OCI-LY1 (cell line): ENCODE measurements at regions not wholly inside any gene's neighbourhood (a gene's known extent, or its start where the extent isn't known, plus 50 kb on each side); places are given as distances from the start of the nearest gene placed in this dataset.
"Not testable (repeated sequence)": the region's sequence is repeated elsewhere in the genome, so short reads cannot be mapped to it uniquely, and the experiment has no call there.

Experiments
- H2AFZ ChIP-seq: fragments of 200-600 bp; sonication (generic), shearing (Covaris generic); 2 replicates; pipeline ENCODE4 v1.6.0; 2014; ENCODE audit warnings: antibody characterized with exemption, mild to moderate bottlenecking, low read length
- H3F3A ChIP-seq: fragments of 200-600 bp; sonication (generic), shearing (Covaris generic); 2 replicates; pipeline ENCODE4 v1.6.0; 2014; ENCODE audit warnings: mild to moderate bottlenecking, antibody characterized with exemption, low read length, moderate library complexity; ENCODE audit not compliant: insufficient read depth
- H3K27ac ChIP-seq: fragments of 200-600 bp; sonication (generic); 2 replicates; pipeline ENCODE4 v1.5.1; 2014; ENCODE audit warnings: low read length, mixed run types, mild to moderate bottlenecking, low read depth; ENCODE audit not compliant: poor library complexity, severe bottlenecking
- H3K27me3 ChIP-seq: fragments of 200-600 bp; sonication (generic); 2 replicates; pipeline ENCODE4 v1.6.0; 2014; ENCODE audit warnings: antibody characterized with exemption, mild to moderate bottlenecking, low read length, moderate library complexity; ENCODE audit not compliant: insufficient read depth
- H3K36me3 ChIP-seq: fragments of 200-600 bp; sonication (generic); 2 replicates; pipeline ENCODE4 v1.6.1; 2014; ENCODE audit warnings: mild to moderate bottlenecking, antibody characterized with exemption, low read length, moderate library complexity, mixed read lengths; ENCODE audit not compliant: insufficient read depth
- H3K4me1 ChIP-seq: fragments of 200-600 bp; sonication (generic); 2 replicates; pipeline ENCODE4 v1.5.1; 2014; ENCODE audit warnings: mild to moderate bottlenecking, low read length, moderate library complexity; ENCODE audit not compliant: insufficient read depth, severe bottlenecking
- H3K4me2 ChIP-seq: fragments of 200-600 bp; sonication (generic), shearing (Covaris generic); 2 replicates; pipeline ENCODE4 v1.6.1; 2014; ENCODE audit warnings: low read length
- H3K4me3 ChIP-seq: fragments of 200-600 bp; sonication (generic); 2 replicates; pipeline ENCODE4 v1.5.1; 2014; ENCODE audit warnings: low read length, low read depth, mild to moderate bottlenecking, mixed read lengths; ENCODE audit not compliant: poor library complexity, severe bottlenecking
- H3K79me2 ChIP-seq: fragments of 200-600 bp; shearing (Covaris generic); 2 replicates; pipeline ENCODE4 v1.6.1; 2016; ENCODE audit warnings: mixed run types, low read length, mixed read lengths; ENCODE audit not compliant: insufficient read depth
- H3K9ac ChIP-seq: fragments of 200-600 bp; sonication (generic), shearing (Covaris generic); 2 replicates; pipeline ENCODE4 v1.6.1; 2014; ENCODE audit warnings: mild to moderate bottlenecking, low read length, mixed read lengths
- H3K9me2 ChIP-seq: fragments of 200-600 bp; sonication (generic), shearing (Covaris generic); 2 replicates; pipeline ENCODE4 v1.6.1; 2014; ENCODE audit warnings: low read depth, mild to moderate bottlenecking, low read length, mixed read lengths
- H3K9me3 ChIP-seq: fragments of 200-600 bp; shearing (Covaris generic); 2 replicates; pipeline ENCODE4 v1.6.1; 2014; ENCODE audit warnings: low read length, mixed read lengths
- H4K20me1 ChIP-seq: fragments of 200-600 bp; sonication (generic), shearing (Covaris generic); 2 replicates; pipeline ENCODE4 v1.6.0; 2016; ENCODE audit warnings: mild to moderate bottlenecking, low read length; ENCODE audit not compliant: insufficient read depth
- CTCF ChIP-seq: fragments of 200-600 bp; sonication (generic), shearing (Covaris generic); IDR thresholded peaks from 2 replicates; pipeline ENCODE4 v1.5.1; 2017; ENCODE audit warnings: mild to moderate bottlenecking, antibody characterized with exemption, low read length, moderate library complexity, mixed read lengths
- EZH2 ChIP-seq: fragments of 200-600 bp; sonication (generic), shearing (Covaris generic); IDR thresholded peaks from 2 replicates; pipeline ENCODE4 v1.8.0; 2017; ENCODE audit warnings: borderline replicate concordance, mixed run types, mild to moderate bottlenecking, antibody characterized with exemption, low read length, moderate library complexity, mixed read lengths

- no peak overlapping the region for H3K4me3 ChIP-seq
- no peaks in the 10 kb centered on the region for H3F3A ChIP-seq
- H3K4me1 ChIP-seq: no peaks in the 10 kb centered on the region
- no peak overlapping the region for H3K27ac ChIP-seq
- H2AFZ ChIP-seq: no peak overlapping the region
- no peak overlapping the region for H3K4me2 ChIP-seq
- no peaks in the 10 kb centered on the region for H4K20me1 ChIP-seq
- H3K9me3 ChIP-seq: no peaks in the 10 kb centered on the region
- no peaks in the 10 kb centered on the region for H3K27me3 ChIP-seq
- TF ChIP-seq EZH2: no peak
- no peak for TF ChIP-seq CTCF
- H3K9me2 ChIP-seq: no peaks in the 10 kb centered on the region
- no peaks in the 10 kb centered on the region for H3K36me3 ChIP-seq
- H3K9ac ChIP-seq: no peak overlapping the region
- no peaks in the 10 kb centered on the region for H3K79me2 ChIP-seq
Observed at GRCh38 chr1:37360011-37360410, 114.4 kb upstream of the ZC3H12A start.

GRCh38 chr1:37362594-37363385 lies 111.6 kb upstream of the ZC3H12A start:
- Histone ChIP-seq H3K9ac (no peak overlapping the region), H3K79me2 (no peaks in the 10 kb centered on the region), H3K4me2 (no peak overlapping the region), H3K36me3 (no peaks in the 10 kb centered on the region), H3K9me3 (no peaks in the 10 kb centered on the region), H3K27ac (no peak overlapping the region), H3K4me1 (no peaks in the 10 kb centered on the region), H3K4me3 (no peak overlapping the region), H3K27me3 (no peaks in the 10 kb centered on the region), H4K20me1 (no peaks in the 10 kb centered on the region), H3K9me2 (no peaks in the 10 kb centered on the region), H3F3A (no peaks in the 10 kb centered on the region), H2AFZ (no peak overlapping the region)
- TF ChIP-seq EZH2: no peak
- no peak for TF ChIP-seq CTCF

- no peaks in the 10 kb centered on the region for H3K27me3 ChIP-seq
- H3K9me2 ChIP-seq: no peaks in the 10 kb centered on the region
- H3K4me2 ChIP-seq: no peak overlapping the region
- no peak overlapping the region for H3K9ac ChIP-seq
- H4K20me1 ChIP-seq: no peaks in the 10 kb centered on the region
- TF ChIP-seq CTCF: no peak
- TF ChIP-seq EZH2: no peak
- H3K79me2 ChIP-seq: no peaks in the 10 kb centered on the region
- no peaks in the 10 kb centered on the region for H3K4me1 ChIP-seq
- no peaks in the 10 kb centered on the region for H3K9me3 ChIP-seq
- no peak overlapping the region for H2AFZ ChIP-seq
- no peak overlapping the region for H3K4me3 ChIP-seq
- H3F3A ChIP-seq: no peaks in the 10 kb centered on the region
- no peaks in the 10 kb centered on the region for H3K36me3 ChIP-seq
- H3K27ac ChIP-seq: no peak overlapping the region
Observed at GRCh38 chr1:37363535-37363934, 110.8 kb upstream of the ZC3H12A start.

GRCh38 chr1:37368665-37369315 lies 105.6 kb upstream of the ZC3H12A start:
- not testable (repeated sequence) for H3K9me2 ChIP-seq, H3K27ac ChIP-seq, H3K79me2 ChIP-seq, H2AFZ ChIP-seq, H3F3A ChIP-seq, H3K4me3 ChIP-seq, H3K9me3 ChIP-seq, H3K9ac ChIP-seq, H3K4me2 ChIP-seq, H3K27me3 ChIP-seq, H4K20me1 ChIP-seq, H3K36me3 ChIP-seq, H3K4me1 ChIP-seq
